ENCODE measurements at regions not wholly inside any gene's neighbourhood (a gene's known extent, or its start where the extent isn't known, plus 50 kb on each side); places are given as distances from the start of the nearest gene placed in this dataset.

- no peak overlapping the region for H3K4me3 Mint-ChIP-seq (ENCODE audit: low read depth, unreplicated experiment)
- H3K36me3 Mint-ChIP-seq (ENCODE audit: insufficient read depth, unreplicated experiment): peaks cover 17% of the 10 kb centered on the region
- no peak for TF ChIP-seq CTCF (IDR thresholded peaks at IDR 0.05; ENCODE audit: unreplicated experiment)
- CTCF ChIA-PET: no interaction called here
- intact Hi-C loops (cut with micrococcal nuclease; ENCODE audit: unreplicated experiment): loop anchor here (10.0 kb wide), 1 partner anchor 150 kb away; the partner anchor contains the start of gene FGGY
- no peak for DNase-seq
- H3K4me1 Mint-ChIP-seq (ENCODE audit: low read depth, unreplicated experiment): peaks cover 49% of the 10 kb centered on the region
- H3K9me3 Mint-ChIP-seq (ENCODE audit: low read depth, unreplicated experiment): no peaks in the 10 kb centered on the region
- H3K27me3 Mint-ChIP-seq (ENCODE audit: unreplicated experiment): no peaks in the 10 kb centered on the region
- BruUV-seq (replicated peaks): no TSS peak
- no peak overlapping the region for H3K27ac Mint-ChIP-seq (ENCODE audit: unreplicated experiment)
Observed at GRCh38 chr1:59144959-59145358, 151.9 kb upstream of the FGGY start.

- BruUV-seq (replicated peaks): no TSS peak
- Mint-ChIP-seq H3K27me3 (ENCODE audit: unreplicated experiment) (no peaks in the 10 kb centered on the region), H3K9me3 (ENCODE audit: low read depth, unreplicated experiment) (no peaks in the 10 kb centered on the region), H3K27ac (ENCODE audit: unreplicated experiment) (peak overlapping the region; percentile 49), H3K4me3 (ENCODE audit: low read depth, unreplicated experiment) (peak overlapping the region; percentile 63), H3K36me3 (ENCODE audit: insufficient read depth, unreplicated experiment) (peaks cover 17% of the 10 kb centered on the region), H3K4me1 (ENCODE audit: low read depth, unreplicated experiment) (peaks cover 48% of the 10 kb centered on the region)
- TF ChIP-seq CTCF (IDR thresholded peaks at IDR 0.05; ENCODE audit: unreplicated experiment): no peak
- intact Hi-C loops (cut with micrococcal nuclease; ENCODE audit: unreplicated experiment): loop anchor here (10.0 kb wide), 1 partner anchor 149 kb away; the partner anchor contains the start of gene FGGY
- no peak for DNase-seq
- CTCF ChIA-PET: no interaction called here
Observed at GRCh38 chr1:59146056-59146455, 150.8 kb upstream of the FGGY start.

GRCh38 chr1:59146651-59147358 is 150.1 kb upstream of the FGGY start:
- intact Hi-C loops (cut with micrococcal nuclease; ENCODE audit: unreplicated experiment): loop anchor here (10.0 kb wide), 1 partner anchor 148 kb away; the partner anchor contains the start of gene FGGY
- Mint-ChIP-seq H3K27me3 (ENCODE audit: unreplicated experiment) (no peaks in the 10 kb centered on the region), H3K9me3 (ENCODE audit: low read depth, unreplicated experiment) (no peaks in the 10 kb centered on the region), H3K27ac (ENCODE audit: unreplicated experiment) (peak overlapping the region; percentile 49), H3K36me3 (ENCODE audit: insufficient read depth, unreplicated experiment) (peaks cover 17% of the 10 kb centered on the region), H3K4me1 (ENCODE audit: low read depth, unreplicated experiment) (peaks cover 47% of the 10 kb centered on the region), H3K4me3 (ENCODE audit: low read depth, unreplicated experiment) (peak overlapping the region; percentile 63)
- peak; percentile 67 for DNase-seq
- CTCF ChIA-PET: no interaction called here
- TF ChIP-seq CTCF (IDR thresholded peaks at IDR 0.05; ENCODE audit: unreplicated experiment): no peak
- no TSS peak for BruUV-seq (replicated peaks)

GRCh38 chr1:59149435-59149834 is 147.5 kb upstream of the FGGY start:
- no peak for TF ChIP-seq CTCF (IDR thresholded peaks at IDR 0.05; ENCODE audit: unreplicated experiment)
- Mint-ChIP-seq H3K36me3 (ENCODE audit: insufficient read depth, unreplicated experiment) (peaks cover 6% of the 10 kb centered on the region), H3K4me1 (ENCODE audit: low read depth, unreplicated experiment) (peaks cover 25% of the 10 kb centered on the region), H3K9me3 (ENCODE audit: low read depth, unreplicated experiment) (no peaks in the 10 kb centered on the region), H3K27ac (ENCODE audit: unreplicated experiment) (no peak overlapping the region), H3K27me3 (ENCODE audit: unreplicated experiment) (no peaks in the 10 kb centered on the region), H3K4me3 (ENCODE audit: low read depth, unreplicated experiment) (no peak overlapping the region)
- BruUV-seq (replicated peaks): no TSS peak
- no peak for DNase-seq
- CTCF ChIA-PET: no interaction called here
- intact Hi-C loops (cut with micrococcal nuclease; ENCODE audit: unreplicated experiment): loop anchor here (10.0 kb wide), 1 partner anchor 145 kb away; the partner anchor contains the start of gene FGGY

Measured in Calu3 (cell line).